Body of pancreas (tissue), 4 donors: ENCODE measurements at regions not wholly inside any gene's neighbourhood (a gene's known extent, or its start where the extent isn't known, plus 50 kb on each side); places are given as distances from the start of the nearest gene placed in this dataset.
A peak's percentile ranks its signal among the peaks of the same experiment; 100 is the strongest.
"Not testable (repeated sequence)": the region's sequence is repeated elsewhere in the genome, so short reads cannot be mapped to it uniquely, and the experiment has no call there.

Experiments
- ATAC-seq: fragments of 150-250 bp; one replicate; pipeline ENCODE4 v1.9.1; 2016
- DNase-seq, 4 donors: peaks; one replicate each; pipeline ENCODE4 v3.0.0-alpha.2; 2019
- H3K27ac ChIP-seq, 4 donors: fragments of 200-600 bp; sonication (generic); 1 replicate in 3 of 4; 2 replicates in 1 of 4; pipeline versions ENCODE4 v1.5.1 to v1.6.1; 2016 to 2019; ENCODE audit warnings: mild to moderate bottlenecking in 1 of 4, mixed read lengths in 1 of 4, moderate library complexity in 1 of 4
- H3K27me3 ChIP-seq, 2 donors: fragments of 200-600 bp; sonication (generic); one replicate each; pipeline ENCODE4 v1.6.0; 2016; ENCODE audit warnings: mild to moderate bottlenecking in 1 of 2
- H3K36me3 ChIP-seq, 2 donors: fragments of 200-600 bp; sonication (generic); replicated peaks in 1 of 2; 2 replicates each; pipeline ENCODE4 v1.5.1; 2016; ENCODE audit warnings: low read depth in 2 of 2; ENCODE audit not compliant: insufficient read depth in 1 of 2
- H3K4me1 ChIP-seq: fragments of 200-600 bp; sonication (generic); one replicate; pipeline ENCODE4 v1.6.0; 2016
- H3K4me3 ChIP-seq, 2 donors: fragments of 200-600 bp; sonication (generic); 1 replicate in 1 of 2; 2 replicates in 1 of 2; pipeline ENCODE4 v1.5.1; 2016 to 2019
- H3K9me3 ChIP-seq, 3 donors: fragments of 200-600 bp; sonication (generic); 1 replicate in 2 of 3; 2 replicates in 1 of 3; pipeline ENCODE4 v1.5.1; 2016
- CTCF ChIP-seq, 7 experiments: fragments of 450-650 bp in 4 of 7; fragments of 200-600 bp in 3 of 7; sonication (generic) in 3 of 7; IDR thresholded peaks; one replicate each; pipeline ENCODE4 v1.5.1; 2016 to 2019; ENCODE audit warnings: antibody characterized with exemption in 7 of 7
- POLR2A ChIP-seq, 3 donors: fragments of 450-650 bp; IDR thresholded peaks; one replicate each; pipeline ENCODE4 v1.6.1; 2016; ENCODE audit warnings: antibody characterized with exemption in 3 of 3, mild to moderate bottlenecking in 2 of 3
- WGBS, 2 donors: methylation state at CpG; one replicate each; pipeline ENCODE4 v1.1.5; 2017; 5-methylcytosine and 5-hydroxymethylcytosine counted together
- intact Hi-C: fragments of 100-400 bp; cut with DNase I; formaldehyde crosslinking; loops from one replicate; pipeline ENCODE4 v1.15.1; 2023

GRCh38 chr20:1815502-1816085 is 79.6 kb upstream of the SIRPA start:
- H3K27ac ChIP-seq = peak overlapping the region in 2 of 4 donors; percentile 4 to 38
- intact Hi-C loops = no loop called here
- H3K4me1 ChIP-seq = peaks cover 30% of the 10 kb centered on the region
- H3K36me3 ChIP-seq = no peaks in the 10 kb centered on the region
- no peaks in the 10 kb centered on the region for H3K27me3 ChIP-seq
- TF ChIP-seq POLR2A (IDR thresholded peaks at IDR 0.05) = no peak
- no peak for TF ChIP-seq CTCF (IDR thresholded peaks at IDR 0.05)
- DNase-seq (no peak), ATAC-seq (no peak)
- 60 to 75% methylated on average over 3 of the region's 3 CpGs for WGBS, 2 donors
- H3K9me3 ChIP-seq = no peaks in the 10 kb centered on the region
- no peak overlapping the region for H3K4me3 ChIP-seq

- H3K27ac ChIP-seq, H3K36me3 ChIP-seq, ATAC-seq, H3K4me3 ChIP-seq, intact Hi-C loops, DNase-seq, H3K9me3 ChIP-seq, H3K27me3 ChIP-seq: not testable (repeated sequence)
- peaks cover 30% of the 10 kb centered on the region for H3K4me1 ChIP-seq
- 84 to 90% methylated on average over 1 of the region's 1 CpG for WGBS, 2 donors
Observed at GRCh38 chr20:1814861-1815260, 80.3 kb upstream of the SIRPA start.

- H3K27me3 ChIP-seq = no peaks in the 10 kb centered on the region
- no peak overlapping the region for H3K4me3 ChIP-seq
- peak overlapping the region in 2 of 4 donors; percentile 84 to 88 for H3K27ac ChIP-seq
- ATAC-seq (no peak), DNase-seq (no peak)
- H3K36me3 ChIP-seq = no peaks in the 10 kb centered on the region
- intact Hi-C loops = no loop called here
- no peak for TF ChIP-seq POLR2A (IDR thresholded peaks at IDR 0.05)
- no peak for TF ChIP-seq CTCF (IDR thresholded peaks at IDR 0.05)
- H3K4me1 ChIP-seq = peaks cover 30% of the 10 kb centered on the region
- 77 to 78% methylated on average over 13 of the region's 13 CpGs for WGBS, 2 donors
- H3K9me3 ChIP-seq = no peaks in the 10 kb centered on the region
Observed at GRCh38 chr20:1813674-1814635, 81.3 kb upstream of the SIRPA start.

- DNase-seq (peak in 3 of 4 donors; percentile 49 to 64 (median 58)), ATAC-seq (peak; percentile 35)
- intact Hi-C loops = no loop called here
- Histone ChIP-seq H3K27ac (peak overlapping the region in 3 of 4 donors; percentile 76 to 88 (median 84)), H3K36me3 (no peaks in the 10 kb centered on the region), H3K4me3 (no peak overlapping the region), H3K4me1 (peaks cover 30% of the 10 kb centered on the region), H3K27me3 (no peaks in the 10 kb centered on the region), H3K9me3 (no peaks in the 10 kb centered on the region)
- TF ChIP-seq POLR2A (IDR thresholded peaks at IDR 0.05) = no peak
- TF ChIP-seq CTCF (IDR thresholded peaks at IDR 0.05) = no peak
- 33 to 38% methylated on average over 7 of the region's 7 CpGs for WGBS, 2 donors
Observed at GRCh38 chr20:1813101-1813529, 82.1 kb upstream of the SIRPA start.
